ENCODE measurements at regions not wholly inside any gene's neighbourhood (a gene's known extent, or its start where the extent isn't known, plus 50 kb on each side); places are given as distances from the start of the nearest gene placed in this dataset.

DNA sequence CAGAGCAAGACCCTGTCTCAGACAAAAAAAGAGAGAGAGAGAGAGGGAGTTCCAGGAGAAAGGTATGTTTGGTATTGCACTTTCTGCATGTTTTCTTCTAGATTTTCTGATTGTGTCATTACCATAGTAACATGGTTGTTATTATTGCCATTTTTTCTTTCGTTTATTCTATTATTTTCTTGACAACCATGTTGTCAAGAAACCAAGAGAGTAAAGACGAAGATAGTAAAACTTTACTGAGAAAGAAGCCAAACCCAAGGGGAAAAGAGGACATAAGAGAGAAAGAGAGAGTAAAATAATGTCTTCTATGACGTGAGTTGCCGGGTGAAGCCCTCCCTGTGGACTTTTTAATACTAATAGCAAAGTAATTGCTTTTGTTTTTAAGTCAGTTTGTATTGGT lies 1186.0 kb upstream of the SEL1L start:
- WGBS (ENCODE audit: missing lambda C conversion rate) = 1% methylated on average over 4 of the region's 4 CpGs
- CTCF ChIA-PET = no interaction called here
- POLR2A ChIA-PET = no interaction called here
- Histone ChIP-seq H3K4me1 (no peaks in the 10 kb centered on the region), H3K4me2 (no peak overlapping the region), H3K9me3 (no peaks in the 10 kb centered on the region), H3K4me3 (no peak overlapping the region), H3K27ac (no peak overlapping the region)
- TF ChIP-seq KDM1A (IDR thresholded peaks at IDR 0.05; ENCODE audit: low read depth) = no peak
- TF ChIP-seq MAFK (IDR thresholded peaks at IDR 0.05; ENCODE audit: partially characterized antibody) = no peak
- DNase-seq (ENCODE audit: low read depth in 1 of 2, low spot score in 1 of 2) = no peak
- no peak for ATAC-seq
- FAIRE-seq = no peak

DNA sequence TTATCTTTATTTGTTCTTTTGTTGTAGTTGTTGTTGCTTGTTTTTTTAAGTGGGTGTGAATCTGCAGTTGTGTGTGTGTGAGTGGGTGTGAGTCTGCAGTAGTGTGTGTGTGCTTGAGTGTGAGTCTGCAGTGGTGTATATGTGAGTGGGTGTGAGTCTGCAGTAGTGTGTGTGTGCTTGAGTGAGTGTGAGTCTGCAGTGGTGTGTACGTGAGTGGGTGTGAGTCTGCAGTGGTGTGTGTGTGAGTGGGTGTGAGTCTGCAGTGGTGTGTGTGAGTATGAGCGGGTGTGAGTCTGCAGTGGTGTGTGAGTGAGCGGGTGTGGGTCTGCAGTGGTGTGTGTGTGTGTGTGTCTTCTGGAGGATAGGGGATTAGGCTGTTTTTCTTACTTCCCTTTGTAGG lies 1186.8 kb upstream of the SEL1L start:
- H3K4me2 ChIP-seq = no peak overlapping the region
- no peak for DNase-seq (ENCODE audit: low read depth in 1 of 2, low spot score in 1 of 2)
- H3K4me3 ChIP-seq = no peak overlapping the region
- ChIA-PET POLR2A (no interaction called here), CTCF (interaction anchor here (1.0 kb wide), 1 partner anchor 10 kb away, joined by 4 read pairs; no protein-coding TSS in a partner anchor)
- H3K4me1 ChIP-seq = no peaks in the 10 kb centered on the region
- H3K27ac ChIP-seq = no peak overlapping the region
- no peak for TF ChIP-seq CBX2 (IDR thresholded peaks at IDR 0.05; ENCODE audit: borderline replicate concordance, low read depth)
- TF ChIP-seq EHMT2 (IDR thresholded peaks at IDR 0.05; ENCODE audit: low read depth) = no peak
- H3K9me3 ChIP-seq = no peaks in the 10 kb centered on the region; the same call in 2 of the 3 replicates
- FAIRE-seq = no peak
- 8% methylated on average over 3 of the region's 3 CpGs for WGBS (ENCODE audit: missing lambda C conversion rate)
- ATAC-seq = no peak

DNA sequence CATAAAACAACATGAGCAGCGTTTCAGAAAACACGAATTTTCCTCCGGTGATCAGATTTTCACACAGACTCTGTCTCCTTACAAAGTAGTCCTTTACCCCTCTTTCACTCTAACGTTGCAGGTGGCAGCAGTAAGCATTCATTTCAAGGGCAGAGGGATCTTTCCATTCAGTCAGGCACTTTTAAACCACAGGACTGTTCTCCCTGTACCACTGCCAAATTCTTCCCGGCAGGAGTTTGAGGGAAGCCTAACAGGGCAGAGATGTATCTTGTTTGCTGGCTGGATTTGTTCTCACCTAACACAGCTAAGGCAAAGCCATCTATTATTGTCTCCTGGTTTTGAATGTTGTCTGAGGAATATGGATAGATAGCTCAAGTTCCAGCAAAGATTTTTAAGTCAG lies 1187.3 kb upstream of the SEL1L start:
- ATAC-seq (no peak), FAIRE-seq (no peak), DNase-seq (ENCODE audit: low read depth in 1 of 2, low spot score in 1 of 2) (no peak)

DNA sequence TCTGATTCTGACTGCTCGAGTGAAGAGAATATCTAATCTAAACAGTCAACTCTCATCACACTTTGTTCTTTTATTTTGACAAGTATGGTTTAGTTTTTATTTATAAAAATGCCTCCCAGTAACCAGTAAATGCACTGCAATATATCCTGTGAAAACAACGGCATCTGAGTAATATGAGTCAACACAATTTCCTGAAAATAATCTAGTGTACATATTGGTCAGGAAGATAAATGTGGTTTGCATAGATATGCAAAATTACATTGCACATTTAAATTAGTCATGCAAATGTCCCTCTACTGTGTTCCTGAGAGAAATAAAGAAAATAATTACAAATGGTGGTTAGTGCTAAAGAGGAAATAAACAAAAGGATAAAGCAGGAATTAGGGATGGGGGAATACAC lies 1190.7 kb upstream of the SEL1L start:
- no peak overlapping the region for H3K4me3 ChIP-seq
- no peak overlapping the region for H3K27ac ChIP-seq
- ChIA-PET POLR2A (no interaction called here), CTCF (no interaction called here)
- FAIRE-seq = no peak
- H3K4me1 ChIP-seq = no peaks in the 10 kb centered on the region
- DNase-seq (ENCODE audit: low read depth in 1 of 2, low spot score in 1 of 2) = no peak
- 0% methylated on average over 2 of the region's 2 CpGs for WGBS (ENCODE audit: missing lambda C conversion rate)
- no peak for ATAC-seq
- no peak overlapping the region for H3K4me2 ChIP-seq
- H3K9me3 ChIP-seq = no peaks in the 10 kb centered on the region; the same call in 2 of the 3 replicates
- TF ChIP-seq JUN (IDR thresholded peaks at IDR 0.05) = no peak
- no peak for TF ChIP-seq USF2 (IDR thresholded peaks at IDR 0.05)
- TF ChIP-seq HOXB13 (CRISPR knock-in tag; IDR thresholded peaks at IDR 0.05; ENCODE audit: low read depth) = no peak
- TF ChIP-seq RFX5 (IDR thresholded peaks at IDR 0.05) = no peak
- no peak for TF ChIP-seq SREBF2 (IDR thresholded peaks at IDR 0.05)
- TF ChIP-seq CTCF (IDR thresholded peaks at IDR 0.05) = no peak
- TF ChIP-seq, protein P1, sequence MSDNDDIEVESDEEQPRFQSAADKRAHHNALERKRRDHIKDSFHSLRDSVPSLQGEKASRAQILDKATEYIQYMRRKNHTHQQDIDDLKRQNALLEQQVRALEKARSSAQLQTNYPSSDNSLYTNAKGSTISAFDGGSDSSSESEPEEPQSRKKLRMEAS (IDR thresholded peaks at IDR 0.05) = no peak
- no peak for TF ChIP-seq RAD21 (conservative IDR thresholded peaks at IDR 0.05 in 1 of 2, IDR thresholded peaks at IDR 0.05 in 1 of 2)
- TF ChIP-seq RARB (CRISPR knock-in tag; IDR thresholded peaks at IDR 0.05) = no peak
- no peak for TF ChIP-seq ESRRA (IDR thresholded peaks at IDR 0.05; ENCODE audit: borderline replicate concordance, low read length)
- TF ChIP-seq EP300 (IDR thresholded peaks at IDR 0.05) = no peak

More for the DNA sequence above, 1187.3 kb upstream of the SEL1L start:
- Histone ChIP-seq H3K9me3 (no peaks in the 10 kb centered on the region; the same call in 2 of the 3 replicates), H3K4me1 (no peaks in the 10 kb centered on the region), H3K4me3 (no peak overlapping the region), H3K27ac (no peak overlapping the region), H3K4me2 (no peak overlapping the region)
- ChIA-PET POLR2A (no interaction called here), CTCF (interaction anchor here (1.0 kb wide), 1 partner anchor 11 kb away, joined by 4 read pairs; no protein-coding TSS in a partner anchor)
- WGBS (ENCODE audit: missing lambda C conversion rate) = 9% methylated on average over 5 of the region's 5 CpGs
- no peak for TF ChIP-seq PBX3 (IDR thresholded peaks at IDR 0.05)
- no peak for TF ChIP-seq HOXA7 (CRISPR knock-in tag; IDR thresholded peaks at IDR 0.05)
- TF ChIP-seq EHMT2 (IDR thresholded peaks at IDR 0.05; ENCODE audit: low read depth) = no peak
- TF ChIP-seq GATA3 (IDR thresholded peaks at IDR 0.05; ENCODE audit: borderline replicate concordance) = no peak
- TF ChIP-seq NFE2L2 (conservative IDR thresholded peaks at IDR 0.05; ENCODE audit: low read length) = no peak
- TF ChIP-seq KDM1A (IDR thresholded peaks at IDR 0.05; ENCODE audit: low read depth) = no peak
- TF ChIP-seq JUNB (IDR thresholded peaks at IDR 0.05) = no peak
- no peak for TF ChIP-seq PHF8 (IDR thresholded peaks at IDR 0.05; ENCODE audit: borderline replicate concordance, low read depth)
- no peak for TF ChIP-seq POLR2A (IDR thresholded peaks at IDR 0.05; ENCODE audit: low read length)
